ENCODE measurements at regions not wholly inside any gene's neighbourhood (a gene's known extent, or its start where the extent isn't known, plus 50 kb on each side); places are given as distances from the start of the nearest gene placed in this dataset.

DNA sequence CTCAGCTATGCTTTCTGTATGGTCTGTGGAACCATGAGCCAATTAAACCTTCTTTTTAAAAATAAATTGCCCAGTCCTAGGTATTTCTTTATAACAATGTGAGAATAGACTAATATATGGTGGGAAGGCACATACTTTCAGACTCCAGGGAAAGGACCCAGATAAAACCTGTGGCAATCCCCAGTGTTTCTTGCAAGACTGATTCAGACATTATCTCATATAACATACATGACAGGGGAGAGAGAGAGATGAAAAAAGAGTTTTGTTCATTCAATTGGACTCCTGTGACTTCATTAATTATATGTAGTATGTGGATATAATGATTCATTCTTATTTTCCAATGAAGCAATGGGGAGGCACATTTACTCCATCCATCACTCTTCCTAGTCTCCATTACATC is 291.4 kb upstream of the PRKX start:
- TF ChIP-seq, protein P1, sequence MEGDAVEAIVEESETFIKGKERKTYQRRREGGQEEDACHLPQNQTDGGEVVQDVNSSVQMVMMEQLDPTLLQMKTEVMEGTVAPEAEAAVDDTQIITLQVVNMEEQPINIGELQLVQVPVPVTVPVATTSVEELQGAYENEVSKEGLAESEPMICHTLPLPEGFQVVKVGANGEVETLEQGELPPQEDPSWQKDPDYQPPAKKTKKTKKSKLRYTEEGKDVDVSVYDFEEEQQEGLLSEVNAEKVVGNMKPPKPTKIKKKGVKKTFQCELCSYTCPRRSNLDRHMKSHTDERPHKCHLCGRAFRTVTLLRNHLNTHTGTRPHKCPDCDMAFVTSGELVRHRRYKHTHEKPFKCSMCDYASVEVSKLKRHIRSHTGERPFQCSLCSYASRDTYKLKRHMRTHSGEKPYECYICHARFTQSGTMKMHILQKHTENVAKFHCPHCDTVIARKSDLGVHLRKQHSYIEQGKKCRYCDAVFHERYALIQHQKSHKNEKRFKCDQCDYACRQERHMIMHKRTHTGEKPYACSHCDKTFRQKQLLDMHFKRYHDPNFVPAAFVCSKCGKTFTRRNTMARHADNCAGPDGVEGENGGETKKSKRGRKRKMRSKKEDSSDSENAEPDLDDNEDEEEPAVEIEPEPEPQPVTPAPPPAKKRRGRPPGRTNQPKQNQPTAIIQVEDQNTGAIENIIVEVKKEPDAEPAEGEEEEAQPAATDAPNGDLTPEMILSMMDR (IDR thresholded peaks at IDR 0.05) = no peak
- no peak for TF ChIP-seq POLR2A (IDR thresholded peaks at IDR 0.05)
- TF ChIP-seq POLR2AphosphoS5 (IDR thresholded peaks at IDR 0.05) = no peak
